ENCODE measurements at regions not wholly inside any gene's neighbourhood (a gene's known extent, or its start where the extent isn't known, plus 50 kb on each side); places are given as distances from the start of the nearest gene placed in this dataset.
"Not testable (repeated sequence)": the region's sequence is repeated elsewhere in the genome, so short reads cannot be mapped to it uniquely, and the experiment has no call there.

GRCh38 chr11:37442576-37442975, 844.5 kb upstream of the RAG2 start:
- Histone ChIP-seq H3K36me3 (replicated peaks; ENCODE audit: control insufficient read depth, insufficient read depth, low read length) (no peaks in the 10 kb centered on the region), H3K4me3 (ENCODE audit: insufficient read depth, low read depth, low read length) (no peak overlapping the region), H3K27me3 (ENCODE audit: control insufficient read depth, insufficient read depth, low read length) (no peaks in the 10 kb centered on the region)
- DNase-seq = no peak

DNA sequence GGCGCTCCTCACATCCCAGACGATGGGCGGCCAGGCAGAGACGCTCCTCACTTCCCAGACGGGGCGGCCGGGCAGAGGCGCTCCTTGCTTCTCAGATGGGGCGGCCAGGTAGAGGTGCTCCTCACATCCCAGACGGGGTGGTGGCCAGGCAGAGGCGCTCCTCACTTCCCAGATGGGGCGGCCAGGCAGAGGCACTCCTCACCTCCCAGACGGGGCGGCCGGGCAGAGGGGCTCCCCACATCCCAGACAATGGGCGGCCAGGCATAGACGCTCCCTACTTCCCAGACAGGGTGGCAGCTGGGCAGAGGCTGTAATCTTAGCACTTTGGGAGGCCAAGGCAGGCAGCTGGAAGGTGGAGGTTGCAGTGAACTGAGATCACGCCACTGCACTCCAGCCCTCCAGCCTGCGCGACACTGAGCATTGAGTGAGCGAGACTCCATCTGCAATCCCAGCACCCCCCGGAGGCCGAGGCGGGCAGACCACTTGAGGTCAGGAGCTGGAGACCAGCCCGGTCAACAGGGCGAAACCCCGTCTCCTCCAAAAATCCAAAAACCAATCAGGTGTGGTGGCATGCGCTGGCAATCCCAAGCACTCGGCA, 833.7 kb upstream of the RAG2 start:
- H3K36me3 ChIP-seq (replicated peaks; ENCODE audit: control insufficient read depth, insufficient read depth, low read length); DNase-seq; H3K4me3 ChIP-seq (ENCODE audit: insufficient read depth, low read depth, low read length): not testable (repeated sequence)

DNA sequence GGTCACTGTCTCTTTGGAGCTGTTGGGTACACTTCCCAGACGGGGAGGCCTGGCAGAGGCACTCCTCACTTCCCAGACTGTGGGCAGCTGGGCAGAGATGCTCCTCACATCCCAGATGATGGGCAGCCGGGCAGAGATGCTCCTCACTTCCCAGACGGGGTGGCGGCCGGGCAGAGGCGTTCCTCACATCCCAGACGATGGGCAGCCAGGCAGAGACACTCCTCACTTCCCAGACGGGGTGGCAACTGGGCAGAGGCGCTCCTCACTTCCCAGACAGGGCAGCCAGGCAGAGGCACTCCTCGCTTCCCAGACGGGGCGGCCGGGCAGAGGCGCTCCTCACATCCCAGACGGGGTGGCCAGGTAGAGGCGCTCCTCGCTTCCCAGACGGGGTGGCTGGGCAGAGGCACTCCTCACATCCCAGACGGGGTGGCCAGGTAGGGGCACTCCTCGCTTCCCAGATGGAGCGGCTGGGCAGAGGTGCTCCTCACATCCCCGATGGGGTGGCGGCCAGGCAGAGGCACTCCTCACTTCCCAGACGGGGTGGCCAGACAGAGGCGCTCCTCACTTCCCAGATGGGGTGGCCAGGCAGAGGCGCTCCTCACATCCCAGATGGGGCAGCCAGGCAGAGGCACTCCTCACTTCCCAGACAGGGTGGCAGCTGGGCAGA, 833.1 kb upstream of the RAG2 start:
- not testable (repeated sequence) for H3K36me3 ChIP-seq (replicated peaks; ENCODE audit: control insufficient read depth, insufficient read depth, low read length); H3K4me3 ChIP-seq (ENCODE audit: insufficient read depth, low read depth, low read length); H3K27me3 ChIP-seq (ENCODE audit: control insufficient read depth, insufficient read depth, low read length); DNase-seq

More for the DNA sequence above, 833.7 kb upstream of the RAG2 start:
- H3K27me3 ChIP-seq (ENCODE audit: control insufficient read depth, insufficient read depth, low read length) = not testable (repeated sequence)

DNA sequence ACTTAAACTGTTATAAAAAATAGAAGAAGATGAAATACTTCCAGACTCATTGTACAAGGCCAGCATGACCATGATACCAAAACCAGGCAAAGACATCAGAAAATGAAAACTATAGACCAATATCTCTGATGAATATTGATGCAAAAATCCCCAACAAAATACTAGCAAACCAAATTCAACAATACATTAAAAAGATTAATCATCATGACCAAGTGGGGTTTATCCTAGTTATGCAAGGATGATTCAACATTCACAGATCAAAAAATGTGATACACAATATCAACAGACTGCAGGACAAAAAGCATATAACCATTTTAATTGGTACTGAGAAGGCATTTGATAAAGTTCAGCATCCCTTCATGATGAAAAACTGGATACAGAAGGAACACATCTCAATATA, 824.5 kb upstream of the RAG2 start:
- no peaks in the 10 kb centered on the region for H3K36me3 ChIP-seq (replicated peaks; ENCODE audit: control insufficient read depth, insufficient read depth, low read length)
- no peak overlapping the region for H3K4me3 ChIP-seq (ENCODE audit: insufficient read depth, low read depth, low read length)
- no peaks in the 10 kb centered on the region for H3K27me3 ChIP-seq (ENCODE audit: control insufficient read depth, insufficient read depth, low read length)
- no peak for DNase-seq

DNA sequence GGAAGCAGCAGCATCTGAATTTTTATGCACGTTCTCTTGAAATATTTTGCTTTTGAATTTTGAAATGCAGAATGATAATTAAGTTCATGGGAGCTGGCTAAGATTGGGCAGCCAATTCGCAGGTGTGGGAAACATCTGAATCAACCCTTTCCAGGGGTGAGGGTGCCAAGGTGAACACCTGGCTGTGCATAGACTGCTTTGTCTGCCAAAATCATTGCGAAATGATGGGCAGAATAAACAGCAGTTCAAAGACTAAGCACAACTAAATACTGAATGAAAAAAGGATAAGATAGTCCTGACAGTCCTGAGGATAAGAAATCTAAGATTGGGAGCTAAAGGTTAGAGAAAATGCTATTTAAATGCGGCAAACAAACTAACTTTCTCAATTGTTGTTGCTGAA, 813.3 kb upstream of the RAG2 start:
- H3K4me3 ChIP-seq (ENCODE audit: insufficient read depth, low read depth, low read length) = no peak overlapping the region
- no peaks in the 10 kb centered on the region for H3K27me3 ChIP-seq (ENCODE audit: control insufficient read depth, insufficient read depth, low read length)
- DNase-seq = no peak
- no peaks in the 10 kb centered on the region for H3K36me3 ChIP-seq (replicated peaks; ENCODE audit: control insufficient read depth, insufficient read depth, low read length)

DNA sequence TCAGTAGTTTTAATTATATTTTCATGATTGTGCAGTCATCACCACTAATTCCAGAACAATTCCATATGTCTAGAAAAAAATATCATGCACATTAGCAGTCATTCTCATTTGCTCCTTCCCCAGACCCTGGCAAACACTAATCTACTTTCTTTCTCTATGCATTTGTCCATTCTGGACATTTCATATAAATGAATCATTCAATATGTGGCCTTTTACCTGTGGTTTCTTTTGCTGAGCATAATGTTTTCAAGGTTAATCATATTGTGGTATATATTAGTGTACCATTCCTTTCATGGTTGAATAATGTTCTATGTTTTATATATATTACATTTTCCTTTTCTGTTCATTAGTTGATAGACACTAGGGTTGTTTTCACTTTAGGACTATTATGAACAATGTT, 811.1 kb upstream of the RAG2 start:
- DNase-seq = no peak
- H3K4me3 ChIP-seq (ENCODE audit: insufficient read depth, low read depth, low read length) = no peak overlapping the region
- no peaks in the 10 kb centered on the region for H3K27me3 ChIP-seq (ENCODE audit: control insufficient read depth, insufficient read depth, low read length)
- H3K36me3 ChIP-seq (replicated peaks; ENCODE audit: control insufficient read depth, insufficient read depth, low read length) = no peaks in the 10 kb centered on the region

DNA sequence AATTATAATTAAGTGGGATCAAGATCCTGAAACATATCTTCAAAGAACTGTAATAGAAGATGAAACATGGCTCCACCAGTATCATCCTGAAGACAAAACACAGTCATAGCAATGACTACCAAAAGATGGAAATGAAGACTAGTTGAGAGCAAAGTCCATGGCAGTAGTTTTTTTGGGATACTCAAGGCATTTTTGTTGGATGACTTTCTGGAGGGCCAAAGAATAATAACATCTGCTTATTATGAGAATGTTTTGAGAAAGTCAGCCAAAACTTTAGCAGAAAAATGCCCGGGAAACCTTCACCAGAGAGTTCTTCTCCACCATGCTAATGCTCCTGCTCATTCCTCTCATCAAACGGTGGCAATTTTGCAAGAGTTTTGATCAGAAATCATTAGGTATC, 809.4 kb upstream of the RAG2 start:
- Histone ChIP-seq H3K4me3 (ENCODE audit: insufficient read depth, low read depth, low read length) (no peak overlapping the region), H3K36me3 (replicated peaks; ENCODE audit: control insufficient read depth, insufficient read depth, low read length) (no peaks in the 10 kb centered on the region), H3K27me3 (ENCODE audit: control insufficient read depth, insufficient read depth, low read length) (no peaks in the 10 kb centered on the region)
- no peak for DNase-seq

DNA sequence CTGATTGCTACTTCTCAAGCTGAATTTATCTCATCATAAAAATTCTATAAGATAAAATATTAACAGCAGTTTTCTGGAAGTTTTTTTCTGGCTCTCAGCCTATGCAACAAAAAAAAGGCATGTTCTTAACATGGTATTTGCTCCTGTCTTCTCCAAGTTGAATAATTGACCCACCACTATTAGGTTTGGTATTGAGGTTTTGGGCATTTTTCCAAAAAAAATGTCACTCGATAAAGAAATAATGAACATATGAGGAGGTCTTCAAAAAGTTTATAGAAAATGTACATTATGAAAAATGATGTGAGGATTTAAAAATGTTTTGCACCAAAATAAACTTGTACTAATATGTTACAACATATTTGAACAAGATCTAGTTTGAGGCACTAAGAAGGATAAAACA, 808.6 kb upstream of the RAG2 start:
- Histone ChIP-seq H3K4me3 (ENCODE audit: insufficient read depth, low read depth, low read length) (no peak overlapping the region), H3K27me3 (ENCODE audit: control insufficient read depth, insufficient read depth, low read length) (no peaks in the 10 kb centered on the region), H3K36me3 (replicated peaks; ENCODE audit: control insufficient read depth, insufficient read depth, low read length) (no peaks in the 10 kb centered on the region)
- no peak for DNase-seq

DNA sequence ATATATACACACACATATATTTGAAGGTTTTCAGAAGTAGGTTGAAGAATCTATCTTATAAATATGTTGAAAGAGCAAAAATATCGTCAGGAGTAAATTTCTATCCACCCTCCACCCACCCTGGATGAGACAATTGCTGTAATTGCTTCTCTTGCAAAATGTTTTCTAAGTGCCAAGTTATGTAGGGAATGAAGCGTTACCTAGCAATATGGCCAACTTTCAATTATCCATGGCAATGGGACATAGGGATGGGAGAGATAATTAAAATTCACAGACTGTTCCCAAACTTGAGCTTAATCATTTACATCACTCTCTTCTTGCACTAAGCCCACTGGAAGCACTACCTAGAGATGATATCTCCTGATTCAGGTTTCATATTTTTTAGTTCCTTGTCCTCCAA, 806.2 kb upstream of the RAG2 start:
- H3K27me3 ChIP-seq (ENCODE audit: control insufficient read depth, insufficient read depth, low read length) = no peaks in the 10 kb centered on the region
- no peak for DNase-seq
- H3K36me3 ChIP-seq (replicated peaks; ENCODE audit: control insufficient read depth, insufficient read depth, low read length) = no peaks in the 10 kb centered on the region
- H3K4me3 ChIP-seq (ENCODE audit: insufficient read depth, low read depth, low read length) = no peak overlapping the region

- Histone ChIP-seq H3K27me3 (ENCODE audit: control insufficient read depth, insufficient read depth, low read length) (no peaks in the 10 kb centered on the region), H3K36me3 (replicated peaks; ENCODE audit: control insufficient read depth, insufficient read depth, low read length) (no peaks in the 10 kb centered on the region), H3K4me3 (ENCODE audit: insufficient read depth, low read depth, low read length) (no peak overlapping the region)
- DNase-seq = no peak
These were observed 804.6 kb upstream of the RAG2 start for GRCh38 chr11:37402663-37403062.

DNA sequence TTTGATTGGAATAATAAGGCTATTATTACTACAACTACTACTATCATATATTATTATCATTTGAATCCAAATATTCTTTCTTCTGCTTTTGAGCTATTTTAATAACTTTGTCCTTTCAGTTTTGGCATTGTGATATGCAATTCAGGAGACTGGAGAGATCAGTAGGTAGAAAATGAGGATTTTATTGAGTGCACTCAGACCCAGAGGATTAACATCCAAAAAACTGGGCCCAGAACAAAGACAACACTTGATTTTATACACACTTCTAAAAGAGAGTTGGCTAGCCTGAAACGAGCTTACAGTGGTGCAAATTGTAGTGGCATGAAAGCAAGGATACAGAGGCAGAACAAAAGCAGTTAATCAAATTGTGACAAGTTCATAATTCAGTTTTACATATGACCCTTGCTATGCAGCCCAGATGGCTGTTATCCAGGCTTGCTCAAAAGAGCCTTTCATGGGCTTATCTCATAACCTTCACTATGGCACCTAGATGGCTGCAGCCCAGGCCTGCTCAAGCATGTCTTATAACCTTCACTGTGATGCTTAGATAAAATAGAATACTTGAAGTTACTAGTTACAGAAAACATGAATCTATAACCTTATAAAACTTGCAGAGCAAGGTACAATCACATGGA, 796.3 kb upstream of the RAG2 start:
- H3K36me3 ChIP-seq (replicated peaks; ENCODE audit: control insufficient read depth, insufficient read depth, low read length) = no peaks in the 10 kb centered on the region
- H3K4me3 ChIP-seq (ENCODE audit: insufficient read depth, low read depth, low read length) = no peak overlapping the region
- no peak for DNase-seq
- H3K27me3 ChIP-seq (ENCODE audit: control insufficient read depth, insufficient read depth, low read length) = no peaks in the 10 kb centered on the region

DNA sequence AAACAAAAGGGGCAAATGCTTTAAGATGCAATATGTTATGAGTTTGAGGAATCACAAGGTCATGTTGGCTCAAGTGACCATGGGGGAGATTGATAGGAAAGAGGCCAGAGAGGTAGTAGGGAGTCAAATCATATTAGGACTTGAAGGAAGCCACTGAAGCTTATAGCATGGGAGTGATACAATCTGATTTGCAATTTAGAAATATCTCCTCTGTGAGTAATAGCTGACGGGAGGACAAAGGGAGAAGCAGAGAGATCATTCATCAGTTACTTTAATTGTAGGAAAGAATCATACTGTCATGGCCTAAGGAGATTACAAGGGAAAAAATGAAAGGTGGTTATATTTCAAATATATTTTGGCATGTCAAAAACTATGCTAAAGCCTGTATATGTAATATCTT, 793.6 kb upstream of the RAG2 start:
- Histone ChIP-seq H3K36me3 (replicated peaks; ENCODE audit: control insufficient read depth, insufficient read depth, low read length) (no peaks in the 10 kb centered on the region), H3K4me3 (ENCODE audit: insufficient read depth, low read depth, low read length) (no peak overlapping the region)
- DNase-seq = no peak

GRCh38 chr11:37390576-37391083, 792.6 kb upstream of the RAG2 start:
- DNase-seq = no peak

More for the DNA sequence above, 793.6 kb upstream of the RAG2 start:
- H3K27me3 ChIP-seq (ENCODE audit: control insufficient read depth, insufficient read depth, low read length) = no peaks in the 10 kb centered on the region

DNA sequence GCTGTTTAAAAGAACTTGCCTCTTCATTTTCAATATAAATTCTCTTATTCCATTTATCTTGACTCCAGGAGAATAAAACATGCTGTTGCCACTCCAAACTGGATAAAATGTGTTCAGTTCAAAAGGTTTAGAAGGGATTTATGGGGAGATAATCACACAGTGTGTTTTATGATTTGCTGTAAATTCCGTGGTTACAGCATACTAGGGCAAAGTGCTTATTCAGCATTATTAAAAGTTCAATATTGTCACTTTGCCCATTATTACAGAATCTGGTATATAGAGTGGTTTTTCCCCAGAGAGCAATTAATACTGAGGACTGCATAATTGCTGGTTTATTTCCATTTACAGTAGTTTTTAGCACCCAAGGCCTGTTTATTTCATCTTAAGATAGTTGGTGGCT, 780.9 kb upstream of the RAG2 start:
- H3K36me3 ChIP-seq (replicated peaks; ENCODE audit: control insufficient read depth, insufficient read depth, low read length) = no peaks in the 10 kb centered on the region
- DNase-seq = no peak
- H3K27me3 ChIP-seq (ENCODE audit: control insufficient read depth, insufficient read depth, low read length) = no peaks in the 10 kb centered on the region
- no peak overlapping the region for H3K4me3 ChIP-seq (ENCODE audit: insufficient read depth, low read depth, low read length)

More at GRCh38 chr11:37390576-37391083, 792.6 kb upstream of the RAG2 start:
- Histone ChIP-seq H3K27me3 (ENCODE audit: control insufficient read depth, insufficient read depth, low read length) (no peaks in the 10 kb centered on the region), H3K4me3 (ENCODE audit: insufficient read depth, low read depth, low read length) (no peak overlapping the region), H3K36me3 (replicated peaks; ENCODE audit: control insufficient read depth, insufficient read depth, low read length) (no peaks in the 10 kb centered on the region)

DNA sequence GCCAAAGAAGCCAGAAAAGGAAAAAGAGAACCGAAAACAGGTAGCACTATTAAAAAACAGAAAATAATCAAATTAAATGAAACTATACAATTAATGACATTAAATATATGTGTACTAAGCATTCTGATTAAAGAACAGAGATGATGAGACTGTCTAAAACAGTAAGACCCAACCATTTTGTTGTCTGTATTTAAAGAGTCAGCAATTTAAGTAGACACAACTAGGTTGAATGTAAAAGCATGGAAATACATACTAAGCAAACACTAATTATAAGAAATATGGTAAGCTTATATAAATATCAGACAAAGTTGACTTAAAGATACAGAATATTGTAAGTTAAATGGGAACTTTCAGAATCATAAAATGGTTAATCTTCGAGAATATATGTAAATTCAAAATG, 774.6 kb upstream of the RAG2 start:
- no peaks in the 10 kb centered on the region for H3K27me3 ChIP-seq (ENCODE audit: control insufficient read depth, insufficient read depth, low read length)
- DNase-seq = no peak
- H3K4me3 ChIP-seq (ENCODE audit: insufficient read depth, low read depth, low read length) = no peak overlapping the region
- H3K36me3 ChIP-seq (replicated peaks; ENCODE audit: control insufficient read depth, insufficient read depth, low read length) = no peaks in the 10 kb centered on the region

Measured in H7 (cell line).